ENCODE measurements at regions not wholly inside any gene's neighbourhood (a gene's known extent, or its start where the extent isn't known, plus 50 kb on each side); places are given as distances from the start of the nearest gene placed in this dataset.
A peak's percentile ranks its signal among the peaks of the same experiment; 100 is the strongest.

DNA sequence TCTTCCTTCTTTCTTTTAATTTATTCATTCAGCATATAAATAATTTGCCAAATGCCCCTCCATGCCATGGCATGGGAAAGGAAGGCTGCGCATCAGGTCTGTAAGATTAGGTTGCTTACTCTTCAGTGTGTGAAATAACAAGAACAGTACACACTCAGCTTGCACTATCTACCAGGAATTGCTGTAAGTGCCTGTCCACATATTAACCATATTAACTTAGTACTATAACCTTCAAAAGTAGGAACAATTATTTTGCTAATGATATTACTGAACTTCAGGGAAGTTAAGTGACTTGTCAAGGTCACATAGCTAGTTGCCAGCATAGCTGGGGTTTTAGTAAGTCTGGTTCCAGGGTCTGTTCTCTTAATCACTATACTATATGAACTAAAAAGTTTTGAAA is 89.2 kb upstream of the PMFBP1 start:
- Histone ChIP-seq H3K4me1 (no peaks in the 10 kb centered on the region), H3K27ac (no peak overlapping the region), H3K27me3 (no peaks in the 10 kb centered on the region), H3K4me3 (no peak overlapping the region), H3K9me3 (no peaks in the 10 kb centered on the region), H3K36me3 (no peaks in the 10 kb centered on the region)
- no peak for DNase-seq
- intact Hi-C loops (cut with DNase I), result no loop called here
- TF ChIP-seq POLR2AphosphoS5 (IDR thresholded peaks at IDR 0.05) (no peak), POLR2A (IDR thresholded peaks at IDR 0.05) (no peak), EP300 (IDR thresholded peaks at IDR 0.05) (no peak), CTCF (IDR thresholded peaks at IDR 0.05) (no peak)
- WGBS, 2 donors, result 46 to 100% methylated on average over 1 of the region's 1 CpG

GRCh38 chr16:72256398-72257066 is 84.6 kb upstream of the PMFBP1 start:
- 89 to 92% methylated on average over 2 of the region's 2 CpGs for WGBS, 2 donors

DNA sequence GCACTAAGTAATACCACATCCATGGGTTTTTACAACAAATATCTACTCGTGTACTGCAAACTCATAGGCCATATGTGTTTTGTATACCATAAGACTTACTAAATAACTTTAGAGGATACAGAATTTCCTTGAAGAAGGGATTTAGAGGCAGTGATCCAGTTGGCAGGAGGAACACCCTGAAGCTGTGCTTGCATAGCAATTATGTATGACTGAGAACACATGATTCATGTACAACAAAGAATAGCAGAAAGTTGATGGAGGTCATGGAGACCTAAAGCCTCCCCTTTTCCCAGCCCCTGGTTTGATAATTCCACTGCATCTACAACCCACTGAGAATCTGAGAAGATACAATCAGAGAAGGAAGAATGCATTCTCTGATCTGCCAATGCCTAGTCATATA is 83.8 kb upstream of the PMFBP1 start:
- Histone ChIP-seq H3K27ac (no peak overlapping the region), H3K9me3 (no peaks in the 10 kb centered on the region), H3K4me1 (no peaks in the 10 kb centered on the region), H3K36me3 (no peaks in the 10 kb centered on the region), H3K27me3 (no peaks in the 10 kb centered on the region), H3K4me3 (no peak overlapping the region)
- no peak for DNase-seq
- 78 to 86% methylated on average over 1 of the region's 1 CpG for WGBS, 2 donors
- no peak for TF ChIP-seq POLR2AphosphoS5 (IDR thresholded peaks at IDR 0.05)
- no peak for TF ChIP-seq EP300 (IDR thresholded peaks at IDR 0.05)
- TF ChIP-seq CTCF (IDR thresholded peaks at IDR 0.05), result no peak
- no peak for TF ChIP-seq POLR2A (IDR thresholded peaks at IDR 0.05)
- intact Hi-C loops (cut with DNase I), result no loop called here

More at GRCh38 chr16:72256398-72257066, 84.6 kb upstream of the PMFBP1 start:
- Histone ChIP-seq H3K27ac (no peak overlapping the region), H3K9me3 (no peaks in the 10 kb centered on the region), H3K36me3 (no peaks in the 10 kb centered on the region), H3K4me1 (no peaks in the 10 kb centered on the region), H3K4me3 (no peak overlapping the region), H3K27me3 (no peaks in the 10 kb centered on the region)
- intact Hi-C loops (cut with DNase I), result no loop called here
- DNase-seq, result peak; percentile 66
- TF ChIP-seq EP300 (IDR thresholded peaks at IDR 0.05), result no peak
- TF ChIP-seq POLR2AphosphoS5 (IDR thresholded peaks at IDR 0.05), result no peak
- no peak for TF ChIP-seq POLR2A (IDR thresholded peaks at IDR 0.05)
- TF ChIP-seq CTCF (IDR thresholded peaks at IDR 0.05), result no peak

DNA sequence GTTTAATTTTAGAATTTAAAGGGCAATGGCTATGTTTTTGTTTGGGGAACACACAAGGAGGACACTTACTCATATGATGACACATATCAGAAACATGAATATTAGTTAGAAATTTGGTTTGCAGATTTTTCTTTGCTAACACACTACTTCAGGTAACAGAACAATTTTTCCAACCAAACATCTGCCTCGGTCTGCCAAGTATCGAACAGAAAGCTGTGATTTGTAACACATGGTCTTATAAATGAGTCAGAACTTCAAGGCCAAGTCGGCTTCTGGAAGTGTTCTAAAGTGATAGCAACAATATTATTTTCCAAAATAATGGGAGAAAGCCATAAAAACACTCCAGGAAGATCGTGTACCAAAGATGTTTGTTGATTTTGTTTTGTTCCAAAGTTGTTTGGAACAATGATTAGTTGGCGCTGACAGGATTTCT is 75.9 kb upstream of the PMFBP1 start:
- H3K27ac ChIP-seq, result peak overlapping the region in 3 of 4 donors; percentile 21 to 46 (median 30)
- TF ChIP-seq CTCF (IDR thresholded peaks at IDR 0.05) (no peak), EP300 (IDR thresholded peaks at IDR 0.05) (peak in 1 of 4 donors; percentile 16), POLR2A (IDR thresholded peaks at IDR 0.05) (no peak), POLR2AphosphoS5 (IDR thresholded peaks at IDR 0.05) (peak in 3 of 4 donors; percentile 20 to 36 (median 28))
- intact Hi-C loops (cut with DNase I), result no loop called here
- H3K9me3 ChIP-seq, result no peaks in the 10 kb centered on the region
- peak; percentile 66 for DNase-seq
- H3K36me3 ChIP-seq, result no peaks in the 10 kb centered on the region
- no peak overlapping the region for H3K4me3 ChIP-seq
- 70 to 71% methylated on average over 5 of the region's 5 CpGs for WGBS, 2 donors
- no peaks in the 10 kb centered on the region for H3K27me3 ChIP-seq
- H3K4me1 ChIP-seq, result peaks cover 0 to 4% (median 0%) of the 10 kb centered on the region in 4 donors

DNA sequence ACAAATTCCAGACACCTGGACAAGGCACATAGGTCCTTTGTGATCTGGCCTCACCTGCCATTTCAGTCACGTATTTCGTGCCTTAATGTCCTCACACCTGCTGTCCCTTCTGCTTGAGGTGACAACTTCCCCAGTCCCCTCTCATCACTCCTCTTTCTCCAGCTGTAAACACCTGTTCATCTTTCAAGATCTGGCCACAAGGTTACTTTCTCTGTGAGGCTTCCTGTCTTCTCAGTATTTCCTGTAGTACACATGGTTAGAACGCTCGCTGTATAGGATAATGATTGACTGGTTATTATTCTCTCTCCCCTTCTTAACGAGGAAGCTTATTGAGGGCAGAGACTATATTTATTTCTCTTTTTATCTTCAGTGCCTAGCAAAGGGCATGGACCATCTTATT is 74.5 kb upstream of the PMFBP1 start:
- no peak for TF ChIP-seq CTCF (IDR thresholded peaks at IDR 0.05)
- no peak for TF ChIP-seq POLR2AphosphoS5 (IDR thresholded peaks at IDR 0.05)
- no peak for TF ChIP-seq POLR2A (IDR thresholded peaks at IDR 0.05)
- no peak for TF ChIP-seq EP300 (IDR thresholded peaks at IDR 0.05)
- no peaks in the 10 kb centered on the region for H3K27me3 ChIP-seq
- no peaks in the 10 kb centered on the region for H3K9me3 ChIP-seq
- no peak overlapping the region for H3K27ac ChIP-seq
- H3K4me1 ChIP-seq, result peaks cover 0 to 4% (median 0%) of the 10 kb centered on the region in 4 donors
- no peak overlapping the region for H3K4me3 ChIP-seq
- H3K36me3 ChIP-seq, result no peaks in the 10 kb centered on the region
- DNase-seq, result no peak
- intact Hi-C loops (cut with DNase I), result no loop called here
- 49 to 52% methylated on average over 5 of the region's 5 CpGs for WGBS, 2 donors

Measured in sigmoid colon (tissue), 6 donors.